ENCODE measurements at regions not wholly inside any gene's neighbourhood (a gene's known extent, or its start where the extent isn't known, plus 50 kb on each side); places are given as distances from the start of the nearest gene placed in this dataset.

DNA sequence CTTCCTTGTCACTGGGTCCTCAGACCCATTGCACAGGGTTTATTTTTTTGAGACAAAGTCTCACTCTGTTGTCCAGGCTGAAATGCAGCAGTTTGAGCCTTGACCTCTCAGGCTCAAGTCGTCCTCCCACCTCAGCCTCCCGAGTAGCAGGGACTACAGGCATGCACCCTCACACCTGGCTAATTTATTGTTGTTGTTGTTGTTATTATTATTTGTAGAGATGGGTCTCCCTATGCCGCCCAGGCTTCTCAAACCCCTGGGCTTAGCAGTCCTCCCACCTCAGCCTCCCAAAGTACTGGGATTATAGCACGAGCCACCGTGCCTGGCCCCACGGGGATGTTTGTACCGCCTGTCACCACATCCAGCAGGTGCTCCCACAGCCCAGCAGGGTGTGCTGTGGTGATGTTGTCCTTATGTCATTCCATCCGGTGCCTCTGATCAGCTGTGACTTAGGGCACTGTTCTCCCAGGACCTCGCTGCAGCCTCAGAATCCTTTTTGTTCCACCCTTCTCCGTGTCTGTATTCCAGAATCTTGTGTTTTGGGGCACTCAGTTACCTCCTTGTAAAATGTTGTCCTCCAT lies 182.3 kb downstream of the INO80D start:
- TF ChIP-seq, protein P1, sequence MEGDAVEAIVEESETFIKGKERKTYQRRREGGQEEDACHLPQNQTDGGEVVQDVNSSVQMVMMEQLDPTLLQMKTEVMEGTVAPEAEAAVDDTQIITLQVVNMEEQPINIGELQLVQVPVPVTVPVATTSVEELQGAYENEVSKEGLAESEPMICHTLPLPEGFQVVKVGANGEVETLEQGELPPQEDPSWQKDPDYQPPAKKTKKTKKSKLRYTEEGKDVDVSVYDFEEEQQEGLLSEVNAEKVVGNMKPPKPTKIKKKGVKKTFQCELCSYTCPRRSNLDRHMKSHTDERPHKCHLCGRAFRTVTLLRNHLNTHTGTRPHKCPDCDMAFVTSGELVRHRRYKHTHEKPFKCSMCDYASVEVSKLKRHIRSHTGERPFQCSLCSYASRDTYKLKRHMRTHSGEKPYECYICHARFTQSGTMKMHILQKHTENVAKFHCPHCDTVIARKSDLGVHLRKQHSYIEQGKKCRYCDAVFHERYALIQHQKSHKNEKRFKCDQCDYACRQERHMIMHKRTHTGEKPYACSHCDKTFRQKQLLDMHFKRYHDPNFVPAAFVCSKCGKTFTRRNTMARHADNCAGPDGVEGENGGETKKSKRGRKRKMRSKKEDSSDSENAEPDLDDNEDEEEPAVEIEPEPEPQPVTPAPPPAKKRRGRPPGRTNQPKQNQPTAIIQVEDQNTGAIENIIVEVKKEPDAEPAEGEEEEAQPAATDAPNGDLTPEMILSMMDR (IDR thresholded peaks at IDR 0.05), result no peak
- no peak for TF ChIP-seq POLR2A (IDR thresholded peaks at IDR 0.05)

All from lower leg skin (tissue), 3 donors.